OCI-LY7 (cell line): ENCODE measurements at regions not wholly inside any gene's neighbourhood (a gene's known extent, or its start where the extent isn't known, plus 50 kb on each side); places are given as distances from the start of the nearest gene placed in this dataset.

Experiments used
- EZH2phosphoT487 ChIP-seq: fragments of 200-600 bp; sonication (generic); IDR thresholded peaks from 2 replicates; pipeline ENCODE4 v1.6.1; 2018; ENCODE audit warnings: low read depth, borderline replicate concordance, mild to moderate bottlenecking, mixed run types, antibody characterized with exemption, low read length, moderate library complexity, mixed read lengths
- TF ChIP-seq, protein P1 (sequence below): fragments of 200-600 bp; sonication (generic); conservative IDR thresholded peaks from 2 replicates; pipeline ENCODE4 v1.5.1; 2014; ENCODE audit warnings: mild to moderate bottlenecking, antibody characterized with exemption, low read length, moderate library complexity, mixed read lengths

DNA sequence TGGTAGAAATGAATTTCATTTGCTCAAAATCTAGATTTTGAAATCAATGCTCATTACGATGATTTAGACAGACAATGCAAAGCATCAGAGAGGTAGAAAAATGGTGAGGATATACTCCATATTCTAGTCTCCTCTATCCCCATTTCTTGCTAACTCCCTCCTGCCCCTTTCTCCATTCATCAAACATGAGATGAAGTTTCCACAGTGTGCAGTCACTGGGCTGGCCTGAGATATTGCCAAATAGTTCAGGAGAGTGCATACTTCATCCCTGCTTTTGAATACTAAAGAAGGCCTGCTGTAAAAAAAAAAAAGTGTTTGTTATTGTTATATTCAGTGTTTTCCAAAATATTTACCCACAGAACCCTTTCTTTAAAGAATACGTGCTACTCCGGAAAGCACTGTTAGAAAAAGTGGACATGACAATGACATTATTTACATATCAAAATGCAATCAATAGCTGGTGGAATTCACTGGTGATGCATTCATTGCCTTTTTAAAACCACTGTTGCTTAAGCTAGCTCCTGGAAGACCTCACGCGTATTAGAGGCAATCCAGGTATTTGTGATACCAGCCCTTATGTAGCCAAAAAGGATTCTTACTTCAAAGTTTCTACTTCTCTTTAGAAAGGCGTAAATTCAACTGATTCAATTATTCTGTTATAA, 247.6 kb upstream of the SOX2 start:
- TF ChIP-seq, protein P1, sequence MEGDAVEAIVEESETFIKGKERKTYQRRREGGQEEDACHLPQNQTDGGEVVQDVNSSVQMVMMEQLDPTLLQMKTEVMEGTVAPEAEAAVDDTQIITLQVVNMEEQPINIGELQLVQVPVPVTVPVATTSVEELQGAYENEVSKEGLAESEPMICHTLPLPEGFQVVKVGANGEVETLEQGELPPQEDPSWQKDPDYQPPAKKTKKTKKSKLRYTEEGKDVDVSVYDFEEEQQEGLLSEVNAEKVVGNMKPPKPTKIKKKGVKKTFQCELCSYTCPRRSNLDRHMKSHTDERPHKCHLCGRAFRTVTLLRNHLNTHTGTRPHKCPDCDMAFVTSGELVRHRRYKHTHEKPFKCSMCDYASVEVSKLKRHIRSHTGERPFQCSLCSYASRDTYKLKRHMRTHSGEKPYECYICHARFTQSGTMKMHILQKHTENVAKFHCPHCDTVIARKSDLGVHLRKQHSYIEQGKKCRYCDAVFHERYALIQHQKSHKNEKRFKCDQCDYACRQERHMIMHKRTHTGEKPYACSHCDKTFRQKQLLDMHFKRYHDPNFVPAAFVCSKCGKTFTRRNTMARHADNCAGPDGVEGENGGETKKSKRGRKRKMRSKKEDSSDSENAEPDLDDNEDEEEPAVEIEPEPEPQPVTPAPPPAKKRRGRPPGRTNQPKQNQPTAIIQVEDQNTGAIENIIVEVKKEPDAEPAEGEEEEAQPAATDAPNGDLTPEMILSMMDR = no peak
- TF ChIP-seq EZH2phosphoT487 = no peak
